WTC11 (cell line): ENCODE measurements at regions not wholly inside any gene's neighbourhood (a gene's known extent, or its start where the extent isn't known, plus 50 kb on each side); places are given as distances from the start of the nearest gene placed in this dataset.

Experiments
- ATF1 ChIP-seq: sonication (generic); formaldehyde crosslinking; IDR thresholded peaks from 2 replicates; pipeline ENCODE4 v1.8.1; 2023; ENCODE audit warnings: mild to moderate bottlenecking, moderate library complexity, missing genetic modification reagents
- ATF6 ChIP-seq: sonication (generic); formaldehyde crosslinking; IDR thresholded peaks from 2 replicates; pipeline ENCODE4 v1.8.1; 2023; ENCODE audit warnings: mild to moderate bottlenecking, missing genetic modification reagents
- CTCF ChIP-seq: fragments of 200-600 bp; IDR thresholded peaks from 2 replicates; pipeline ENCODE4 v1.8.0; 2022; ENCODE audit warnings: antibody characterized with exemption
- GABPB1 ChIP-seq: sonication (generic); formaldehyde crosslinking; IDR thresholded peaks from 2 replicates; pipeline ENCODE4 v1.8.1; 2023; ENCODE audit warnings: mild to moderate bottlenecking, missing genetic modification reagents
- MAX ChIP-seq: sonication (generic); formaldehyde crosslinking; IDR thresholded peaks from 2 replicates; pipeline ENCODE4 v1.8.0; 2022; ENCODE audit warnings: mild to moderate bottlenecking, missing genetic modification reagents
- MXD4 ChIP-seq: fragments of 250-450 bp; sonication (Bioruptor Pico); IDR thresholded peaks from 2 replicates; pipeline ENCODE4 v1.8.0; 2021; ENCODE audit warnings: mild to moderate bottlenecking, moderate library complexity, borderline replicate concordance
- MYBL2 ChIP-seq: sonication (generic); formaldehyde crosslinking; IDR thresholded peaks from 2 replicates; pipeline ENCODE4 v1.8.1; 2023; ENCODE audit warnings: mild to moderate bottlenecking, moderate library complexity, missing genetic modification reagents
- ZNF317 ChIP-seq: sonication (generic); formaldehyde crosslinking; IDR thresholded peaks from 2 replicates; pipeline ENCODE4 v1.8.1; 2023; ENCODE audit warnings: low read depth, mild to moderate bottlenecking, moderate library complexity, missing genetic modification reagents, borderline replicate concordance
- TF ChIP-seq, protein P1 (sequence below): sonication (generic); formaldehyde crosslinking; IDR thresholded peaks from 2 replicates; pipeline ENCODE4 v1.8.1; 2022; ENCODE audit warnings: mild to moderate bottlenecking, moderate library complexity, missing genetic modification reagents
- TF ChIP-seq, protein P2 (sequence below): sonication (generic); formaldehyde crosslinking; IDR thresholded peaks from 2 replicates; pipeline ENCODE4 v1.8.0; 2023; ENCODE audit warnings: mild to moderate bottlenecking, missing genetic modification reagents
- TF ChIP-seq, protein P3 (sequence below): sonication (generic); formaldehyde crosslinking; IDR thresholded peaks from 2 replicates; pipeline ENCODE4 v1.8.1; 2022; ENCODE audit warnings: low read depth, missing genetic modification reagents, borderline replicate concordance
- TF ChIP-seq, protein P4 (sequence below): sonication (generic); formaldehyde crosslinking; IDR thresholded peaks from 2 replicates; pipeline ENCODE4 v1.8.1; 2023; ENCODE audit warnings: mild to moderate bottlenecking, missing genetic modification reagents, moderate library complexity
- TF ChIP-seq, protein P5 (sequence below): sonication (generic); formaldehyde crosslinking; IDR thresholded peaks from 2 replicates; pipeline ENCODE4 v1.8.1; 2022; ENCODE audit warnings: low read depth, mild to moderate bottlenecking, moderate library complexity, missing genetic modification reagents, borderline replicate concordance

DNA sequence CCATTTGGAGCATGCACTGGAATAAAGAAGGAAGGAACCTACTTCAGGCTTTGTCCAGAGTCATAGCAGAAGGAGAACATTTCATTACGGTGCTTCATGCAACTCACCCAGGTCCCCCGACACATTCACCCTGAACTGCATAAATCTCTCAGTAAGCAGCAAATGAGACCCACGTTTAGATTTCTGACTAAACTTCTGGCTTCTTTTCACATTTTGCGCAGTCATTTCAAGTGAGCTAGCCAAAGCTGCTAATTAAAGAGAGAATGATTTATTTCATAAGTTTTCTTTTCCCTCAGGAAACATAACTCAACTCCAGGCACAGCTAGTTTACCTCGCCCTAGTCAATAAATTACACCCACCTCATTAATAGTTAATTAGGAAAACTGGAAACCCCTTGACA is 88.6 kb upstream of the GAS1 start:
- TF ChIP-seq GABPB1 (CRISPR knock-in tag) (no peak), MYBL2 (no peak), CTCF (no peak), MXD4 (no peak), ZNF317 (no peak), MAX (CRISPR knock-in tag) (no peak), ATF6 (CRISPR knock-in tag) (no peak), ATF1 (CRISPR knock-in tag) (no peak)
- TF ChIP-seq, protein P1, sequence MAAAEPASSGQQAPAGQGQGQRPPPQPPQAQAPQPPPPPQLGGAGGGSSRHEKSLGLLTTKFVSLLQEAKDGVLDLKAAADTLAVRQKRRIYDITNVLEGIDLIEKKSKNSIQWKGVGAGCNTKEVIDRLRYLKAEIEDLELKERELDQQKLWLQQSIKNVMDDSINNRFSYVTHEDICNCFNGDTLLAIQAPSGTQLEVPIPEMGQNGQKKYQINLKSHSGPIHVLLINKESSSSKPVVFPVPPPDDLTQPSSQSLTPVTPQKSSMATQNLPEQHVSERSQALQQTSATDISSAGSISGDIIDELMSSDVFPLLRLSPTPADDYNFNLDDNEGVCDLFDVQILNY (CRISPR knock-in tag): no peak
- TF ChIP-seq, protein P2, sequence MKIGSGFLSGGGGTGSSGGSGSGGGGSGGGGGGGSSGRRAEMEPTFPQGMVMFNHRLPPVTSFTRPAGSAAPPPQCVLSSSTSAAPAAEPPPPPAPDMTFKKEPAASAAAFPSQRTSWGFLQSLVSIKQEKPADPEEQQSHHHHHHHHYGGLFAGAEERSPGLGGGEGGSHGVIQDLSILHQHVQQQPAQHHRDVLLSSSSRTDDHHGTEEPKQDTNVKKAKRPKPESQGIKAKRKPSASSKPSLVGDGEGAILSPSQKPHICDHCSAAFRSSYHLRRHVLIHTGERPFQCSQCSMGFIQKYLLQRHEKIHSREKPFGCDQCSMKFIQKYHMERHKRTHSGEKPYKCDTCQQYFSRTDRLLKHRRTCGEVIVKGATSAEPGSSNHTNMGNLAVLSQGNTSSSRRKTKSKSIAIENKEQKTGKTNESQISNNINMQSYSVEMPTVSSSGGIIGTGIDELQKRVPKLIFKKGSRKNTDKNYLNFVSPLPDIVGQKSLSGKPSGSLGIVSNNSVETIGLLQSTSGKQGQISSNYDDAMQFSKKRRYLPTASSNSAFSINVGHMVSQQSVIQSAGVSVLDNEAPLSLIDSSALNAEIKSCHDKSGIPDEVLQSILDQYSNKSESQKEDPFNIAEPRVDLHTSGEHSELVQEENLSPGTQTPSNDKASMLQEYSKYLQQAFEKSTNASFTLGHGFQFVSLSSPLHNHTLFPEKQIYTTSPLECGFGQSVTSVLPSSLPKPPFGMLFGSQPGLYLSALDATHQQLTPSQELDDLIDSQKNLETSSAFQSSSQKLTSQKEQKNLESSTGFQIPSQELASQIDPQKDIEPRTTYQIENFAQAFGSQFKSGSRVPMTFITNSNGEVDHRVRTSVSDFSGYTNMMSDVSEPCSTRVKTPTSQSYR (CRISPR knock-in tag): no peak
- TF ChIP-seq, protein P3, sequence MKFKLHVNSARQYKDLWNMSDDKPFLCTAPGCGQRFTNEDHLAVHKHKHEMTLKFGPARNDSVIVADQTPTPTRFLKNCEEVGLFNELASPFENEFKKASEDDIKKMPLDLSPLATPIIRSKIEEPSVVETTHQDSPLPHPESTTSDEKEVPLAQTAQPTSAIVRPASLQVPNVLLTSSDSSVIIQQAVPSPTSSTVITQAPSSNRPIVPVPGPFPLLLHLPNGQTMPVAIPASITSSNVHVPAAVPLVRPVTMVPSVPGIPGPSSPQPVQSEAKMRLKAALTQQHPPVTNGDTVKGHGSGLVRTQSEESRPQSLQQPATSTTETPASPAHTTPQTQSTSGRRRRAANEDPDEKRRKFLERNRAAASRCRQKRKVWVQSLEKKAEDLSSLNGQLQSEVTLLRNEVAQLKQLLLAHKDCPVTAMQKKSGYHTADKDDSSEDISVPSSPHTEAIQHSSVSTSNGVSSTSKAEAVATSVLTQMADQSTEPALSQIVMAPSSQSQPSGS (CRISPR knock-in tag): no peak
- TF ChIP-seq, protein P4, sequence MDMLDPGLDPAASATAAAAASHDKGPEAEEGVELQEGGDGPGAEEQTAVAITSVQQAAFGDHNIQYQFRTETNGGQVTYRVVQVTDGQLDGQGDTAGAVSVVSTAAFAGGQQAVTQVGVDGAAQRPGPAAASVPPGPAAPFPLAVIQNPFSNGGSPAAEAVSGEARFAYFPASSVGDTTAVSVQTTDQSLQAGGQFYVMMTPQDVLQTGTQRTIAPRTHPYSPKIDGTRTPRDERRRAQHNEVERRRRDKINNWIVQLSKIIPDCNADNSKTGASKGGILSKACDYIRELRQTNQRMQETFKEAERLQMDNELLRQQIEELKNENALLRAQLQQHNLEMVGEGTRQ (CRISPR knock-in tag): no peak
- TF ChIP-seq, protein P5, sequence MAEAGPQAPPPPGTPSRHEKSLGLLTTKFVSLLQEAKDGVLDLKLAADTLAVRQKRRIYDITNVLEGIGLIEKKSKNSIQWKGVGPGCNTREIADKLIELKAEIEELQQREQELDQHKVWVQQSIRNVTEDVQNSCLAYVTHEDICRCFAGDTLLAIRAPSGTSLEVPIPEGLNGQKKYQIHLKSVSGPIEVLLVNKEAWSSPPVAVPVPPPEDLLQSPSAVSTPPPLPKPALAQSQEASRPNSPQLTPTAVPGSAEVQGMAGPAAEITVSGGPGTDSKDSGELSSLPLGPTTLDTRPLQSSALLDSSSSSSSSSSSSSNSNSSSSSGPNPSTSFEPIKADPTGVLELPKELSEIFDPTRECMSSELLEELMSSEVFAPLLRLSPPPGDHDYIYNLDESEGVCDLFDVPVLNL (CRISPR knock-in tag): no peak
